SK-N-SH (cell line): ENCODE measurements at regions not wholly inside any gene's neighbourhood (a gene's known extent, or its start where the extent isn't known, plus 50 kb on each side); places are given as distances from the start of the nearest gene placed in this dataset.

Experiments
- CTCF ChIA-PET: fragments of 300-600, 350-600 bp; formaldehyde crosslinking; extraction: SDS; loops from one replicate; lab custom pipeline; 2021; lab: Yijun Ruan, JAX
- POLR2A ChIA-PET: fragments of 350-600 bp; sonication (Branson Sonifier 250); formaldehyde crosslinking; extraction: SDS; loops from one replicate; lab custom pipeline; 2020; ENCODE audit warnings: antibody characterized with exemption, inconsistent platforms; lab: Yijun Ruan, JAX
- DNase-seq: peaks from one replicate; pipeline ENCODE4 v3.0.0; 2012
- H2AFZ ChIP-seq: fragments of 200-600 bp; sonication (generic); 2 replicates; pipeline ENCODE4 v1.8.1; 2016; ENCODE audit warnings: antibody characterized with exemption, mild to moderate bottlenecking, low read depth
- H3F3A ChIP-seq: fragments of 200-600 bp; sonication (generic); replicated peaks from 2 replicates; pipeline ENCODE3; 2016; ENCODE audit warnings: antibody characterized with exemption, mild to moderate bottlenecking; ENCODE audit not compliant: insufficient read depth
- H3K27ac ChIP-seq, 2 experiments: fragments of 200-500 bp in 1 of 2; fragments of 200-600 bp in 1 of 2; sonication (Bioruptor generic) in 1 of 2; sonication (generic), shearing (Covaris generic) in 1 of 2; 2 replicates each; pipeline versions ENCODE4 v1.5.1 to v1.6.1; 2014 to 2016; ENCODE audit warnings: low read depth in 2 of 2, inconsistent platforms in 1 of 2, low read length in 1 of 2, mild to moderate bottlenecking in 1 of 2, mixed read lengths in 1 of 2
- H3K27me3 ChIP-seq: fragments of 200-600 bp; sonication (generic), shearing (Covaris generic); 2 replicates; pipeline ENCODE4 v1.6.1; 2016; ENCODE audit warnings: mixed run types; ENCODE audit not compliant: insufficient read depth
- H3K36me3 ChIP-seq, 2 experiments: fragments of 200-500 bp in 1 of 2; fragments of 200-600 bp in 1 of 2; sonication (Bioruptor generic) in 1 of 2; sonication (generic) in 1 of 2; replicated peaks in 1 of 2; 2 replicates each; pipeline versions ENCODE3 to v1.5.1; 2014 to 2016; ENCODE audit warnings: low read length in 1 of 2, mild to moderate bottlenecking in 1 of 2; ENCODE audit not compliant: insufficient read depth in 2 of 2, control insufficient read depth in 1 of 2
- H3K4me1 ChIP-seq, 2 experiments: fragments of 200-500 bp in 1 of 2; fragments of 200-600 bp in 1 of 2; sonication (Bioruptor generic) in 1 of 2; sonication (generic), shearing (Covaris generic) in 1 of 2; 2 replicates each; pipeline versions ENCODE4 v1.5.1 to v1.6.1; 2014 to 2016; ENCODE audit warnings: low read depth in 1 of 2, low read length in 1 of 2, mixed run types in 1 of 2; ENCODE audit not compliant: insufficient read depth in 2 of 2, control insufficient read depth in 1 of 2
- H3K4me2 ChIP-seq: fragments of 200-600 bp; sonication (generic), shearing (Covaris generic); 2 replicates; pipeline ENCODE4 v1.6.1; 2017; ENCODE audit warnings: mixed run types
- H3K4me3 ChIP-seq, 2 experiments: fragments of 200-500 bp in 1 of 2; fragments of 200-600 bp in 1 of 2; sonication (Bioruptor generic) in 1 of 2; sonication (generic), shearing (Covaris generic) in 1 of 2; 2 replicates each; pipeline versions ENCODE4 v1.5.1 to v1.8.1; 2014 to 2016; ENCODE audit warnings: low read depth in 2 of 2, inconsistent platforms in 1 of 2, low read length in 1 of 2, mild to moderate bottlenecking in 1 of 2, mixed read lengths in 1 of 2, moderate library complexity in 1 of 2
- H3K79me2 ChIP-seq: fragments of 200-600 bp; sonication (generic); 2 replicates; pipeline ENCODE4 v1.8.1; 2017; ENCODE audit warnings: mild to moderate bottlenecking; ENCODE audit not compliant: insufficient read depth
- H3K9ac ChIP-seq: fragments of 200-600 bp; sonication (generic); 2 replicates; pipeline ENCODE4 v1.6.1; 2017; ENCODE audit warnings: mixed run types
- H3K9me2 ChIP-seq: fragments of 200-600 bp; sonication (generic); 2 replicates; pipeline ENCODE4 v1.6.1; 2017; ENCODE audit warnings: mixed run types
- H3K9me3 ChIP-seq: fragments of 200-600 bp; sonication (generic); 2 replicates; pipeline ENCODE4 v1.6.1; 2017; ENCODE audit warnings: mixed run types, mild to moderate bottlenecking, moderate library complexity
- H4K20me1 ChIP-seq: fragments of 200-600 bp; sonication (generic); 2 replicates; pipeline ENCODE4 v1.6.1; 2017; ENCODE audit warnings: mild to moderate bottlenecking, mixed run types; ENCODE audit not compliant: insufficient read depth
- CTCF ChIP-seq: fragments of 200-600 bp; sonication (generic); IDR thresholded peaks from 2 replicates; pipeline ENCODE4 v1.6.1; 2017; ENCODE audit warnings: antibody characterized with exemption, mild to moderate bottlenecking, moderate library complexity
- ELF1 ChIP-seq: IDR thresholded peaks from 2 replicates; pipeline ENCODE4 v1.4.0; 2012
- FOSL2 ChIP-seq: IDR thresholded peaks from 2 replicates; pipeline ENCODE4 v1.4.0; 2012; ENCODE audit warnings: low read depth, mild to moderate bottlenecking, moderate library complexity, borderline replicate concordance
- FOXJ3 ChIP-seq: sonication (generic); formaldehyde crosslinking; IDR thresholded peaks from 2 replicates; pipeline ENCODE4 v1.5.1; 2020; ENCODE audit warnings: mild to moderate bottlenecking, missing genetic modification reagents
- FOXM1 ChIP-seq: IDR thresholded peaks from 2 replicates; pipeline ENCODE4 v1.4.0; 2012; ENCODE audit warnings: low read depth, mild to moderate bottlenecking
- GABPA ChIP-seq: IDR thresholded peaks from 2 replicates; pipeline ENCODE4 v1.4.0; 2012; ENCODE audit warnings: low read depth, mild to moderate bottlenecking
- IRF3 ChIP-seq: fragments of 150-350 bp; IDR thresholded peaks from 2 replicates; pipeline ENCODE4 v1.6.1; 2016; ENCODE audit warnings: mild to moderate bottlenecking, low read depth, low read length
- JUND ChIP-seq: IDR thresholded peaks from 2 replicates; pipeline ENCODE4 v1.4.0; 2012
- MEF2A ChIP-seq: IDR thresholded peaks from 2 replicates; pipeline ENCODE4 v1.4.0; 2012; ENCODE audit warnings: low read depth, borderline replicate concordance
- MXI1 ChIP-seq: IDR thresholded peaks from 2 replicates; pipeline ENCODE4 v1.6.1; 2012; ENCODE audit warnings: mild to moderate bottlenecking, low read depth, low read length, improper control_type of control experiment
- NFIC ChIP-seq: IDR thresholded peaks from 2 replicates; pipeline ENCODE4 v1.4.0; 2012; ENCODE audit warnings: borderline replicate concordance
- NRF1 ChIP-seq: IDR thresholded peaks from 2 replicates; pipeline ENCODE4 v1.6.1; 2012; ENCODE audit warnings: low read depth, mild to moderate bottlenecking, low read length
- POLR2AphosphoS5 ChIP-seq: IDR thresholded peaks from 2 replicates; pipeline ENCODE4 v1.6.1; 2012; ENCODE audit warnings: low read depth, low read length
- RAD21 ChIP-seq: IDR thresholded peaks from 2 replicates; pipeline ENCODE4 v1.6.1; 2012; ENCODE audit warnings: mild to moderate bottlenecking, low read length
- RCOR1 ChIP-seq: fragments of 150-350 bp; IDR thresholded peaks from 2 replicates; pipeline ENCODE4 v1.6.1; 2017; ENCODE audit warnings: antibody characterized with exemption, low read length
- TAF1 ChIP-seq: IDR thresholded peaks from 2 replicates; pipeline ENCODE4 v1.6.1; 2012; ENCODE audit warnings: low read depth, mild to moderate bottlenecking, low read length, moderate library complexity, borderline replicate concordance
- USF1 ChIP-seq: IDR thresholded peaks from 2 replicates; pipeline ENCODE4 v1.4.0; 2012; ENCODE audit warnings: low read depth, borderline replicate concordance
- ZBTB33 ChIP-seq: IDR thresholded peaks from 2 replicates; pipeline ENCODE4 v1.4.0; 2012; ENCODE audit warnings: low read depth, borderline replicate concordance
- WGBS: methylation state at CpG from one replicate; pipeline ENCODE4 v1.1.6; 2017; ENCODE audit warnings: low lambda C conversion rate; 5-methylcytosine and 5-hydroxymethylcytosine counted together

GRCh38 chr14:105600939-105601359 is 74.6 kb downstream of the TMEM121 start:
- 14% methylated on average over 2 of the region's 19 CpGs for WGBS
- CTCF ChIA-PET = no interaction called here
- POLR2A ChIA-PET = no interaction called here

GRCh38 chr14:105601360-105602242 is 75.2 kb downstream of the TMEM121 start:
- Histone ChIP-seq H3K9ac (no peak overlapping the region), H3K9me2 (no peaks in the 10 kb centered on the region), H3K36me3 (no peaks in the 10 kb centered on the region), H3K4me1 (no peaks in the 10 kb centered on the region), H3K4me3 (no peak overlapping the region), H4K20me1 (no peaks in the 10 kb centered on the region), H3F3A (no peaks in the 10 kb centered on the region), H3K4me2 (no peak overlapping the region), H3K27ac (no peak overlapping the region), H3K27me3 (no peaks in the 10 kb centered on the region), H3K9me3 (no peaks in the 10 kb centered on the region), H3K79me2 (no peaks in the 10 kb centered on the region), H2AFZ (no peak overlapping the region)
- CTCF ChIA-PET = no interaction called here
- DNase-seq = no peak
- 14% methylated on average over 15 of the region's 20 CpGs for WGBS
- POLR2A ChIA-PET = no interaction called here
- TF ChIP-seq GABPA (no peak), MXI1 (no peak), RAD21 (no peak), POLR2AphosphoS5 (no peak), NFIC (no peak), TAF1 (no peak), JUND (no peak), MEF2A (no peak), USF1 (no peak), ELF1 (no peak), FOXM1 (no peak), IRF3 (no peak), RCOR1 (no peak)

More at GRCh38 chr14:105600939-105601359, 74.6 kb downstream of the TMEM121 start:
- Histone ChIP-seq H3K79me2 (no peaks in the 10 kb centered on the region), H3K36me3 (no peaks in the 10 kb centered on the region), H3K27me3 (no peaks in the 10 kb centered on the region), H3K9me3 (no peaks in the 10 kb centered on the region), H4K20me1 (no peaks in the 10 kb centered on the region), H3F3A (no peaks in the 10 kb centered on the region), H3K4me2 (no peak overlapping the region), H3K4me3 (no peak overlapping the region), H3K9ac (no peak overlapping the region), H3K9me2 (no peaks in the 10 kb centered on the region), H3K4me1 (no peaks in the 10 kb centered on the region), H2AFZ (no peak overlapping the region), H3K27ac (no peak overlapping the region)
- TF ChIP-seq FOXJ3 (CRISPR knock-in tag) = no peak
- TF ChIP-seq ZBTB33 = no peak
- no peak for TF ChIP-seq JUND
- no peak for TF ChIP-seq GABPA
- TF ChIP-seq TAF1 = no peak
- no peak for TF ChIP-seq NRF1
- TF ChIP-seq CTCF = no peak
- no peak for TF ChIP-seq FOSL2
- no peak for DNase-seq
